Right ventricle myocardium inferior (tissue), 1 donor: ENCODE measurements at regions not wholly inside any gene's neighbourhood (a gene's known extent, or its start where the extent isn't known, plus 50 kb on each side); places are given as distances from the start of the nearest gene placed in this dataset.

Experiments used
- ATAC-seq: fragments of 200-7000 bp; cut with Tn5 transposase; one replicate; pipeline ENCODE4 v1.9.1; 2020; ENCODE audit warnings: mild to moderate bottlenecking, moderate library complexity
- DNase-seq: peaks from one replicate; pipeline ENCODE4 v3.0.0; 2021; ENCODE audit errors: missing footprints
- intact Hi-C: fragments of 100-400 bp; cut with DNase I; formaldehyde crosslinking; loops from one replicate; pipeline ENCODE4 v1.11.0; 2022
- donor health status: DM: no; HTN: yes; CAD: no; lungs with severe emphysema.

GRCh38 chr6:167565388-167565787 is 240.5 kb downstream of the TTLL2 start:
- DNase-seq (no peak), ATAC-seq (no peak)
- intact Hi-C loops, result no loop called here

GRCh38 chr6:167565884-167566599 is 241.2 kb downstream of the TTLL2 start:
- intact Hi-C loops, result no loop called here
- ATAC-seq (peak; percentile 53), DNase-seq (no peak)

- DNase-seq (no peak), ATAC-seq (peak; percentile 50)
- intact Hi-C loops, result no loop called here
Observed at GRCh38 chr6:167566711-167567141, 241.8 kb downstream of the TTLL2 start.

- intact Hi-C loops, result no loop called here
- ATAC-seq (peak; percentile 71), DNase-seq (peak; percentile 85)
Observed at GRCh38 chr6:167567142-167568033, 242.5 kb downstream of the TTLL2 start.

GRCh38 chr6:167568407-167569024 is 243.6 kb downstream of the TTLL2 start:
- intact Hi-C loops, result no loop called here
- ATAC-seq (no peak), DNase-seq (no peak)

GRCh38 chr6:167569041-167569805 is 244.3 kb downstream of the TTLL2 start:
- DNase-seq (no peak), ATAC-seq (no peak)
- intact Hi-C loops, result no loop called here

GRCh38 chr6:167569879-167570278 is 245.0 kb downstream of the TTLL2 start:
- ATAC-seq (no peak), DNase-seq (no peak)
- intact Hi-C loops, result no loop called here

GRCh38 chr6:167570460-167571400 is 245.8 kb downstream of the TTLL2 start:
- ATAC-seq (no peak), DNase-seq (no peak)
- intact Hi-C loops, result no loop called here

- ATAC-seq (no peak), DNase-seq (no peak)
- intact Hi-C loops, result no loop called here
Observed at GRCh38 chr6:167571550-167571949, 246.7 kb downstream of the TTLL2 start.

GRCh38 chr6:167572106-167572505 is 247.2 kb downstream of the TTLL2 start:
- ATAC-seq, result no peak
- DNase-seq, result no peak
- intact Hi-C loops, result no loop called here

- peak; percentile 31 for ATAC-seq
- intact Hi-C loops, result no loop called here
- no peak for DNase-seq
Observed at GRCh38 chr6:167572841-167573271, 248.0 kb downstream of the TTLL2 start.

- intact Hi-C loops, result no loop called here
- ATAC-seq (peak; percentile 53), DNase-seq (no peak)
Observed at GRCh38 chr6:167573461-167574215, 248.8 kb downstream of the TTLL2 start.

- intact Hi-C loops, result no loop called here
- ATAC-seq, result peak; percentile 81
- DNase-seq, result no peak
Observed at GRCh38 chr6:167574431-167575151, 249.7 kb downstream of the TTLL2 start.

- intact Hi-C loops, result no loop called here
- ATAC-seq (no peak), DNase-seq (no peak)
Observed at GRCh38 chr6:167575158-167575696, 250.3 kb downstream of the TTLL2 start.

- DNase-seq, result no peak
- no peak for ATAC-seq
- intact Hi-C loops, result no loop called here
Observed at GRCh38 chr6:167576050-167576741, 250.5 kb upstream of the AFDN start.
